A549 (cell line): ENCODE measurements at regions not wholly inside any gene's neighbourhood (a gene's known extent, or its start where the extent isn't known, plus 50 kb on each side); places are given as distances from the start of the nearest gene placed in this dataset.

ENCODE experiments used
- ATAC-seq, 2 experiments: fragments of 200-7000 bp in 1 of 2; fragments of >200 bp in 1 of 2; cut with Nextera tagmentation in 1 of 2; cut with Tn5 transposase in 1 of 2; 3 replicates each; pipeline versions ENCODE4 v1.8.0 to v1.9.1; 2018 to 2020; ENCODE audit warnings: mild to moderate bottlenecking in 1 of 2, moderate library complexity in 1 of 2
- CTCF ChIA-PET: fragments of 300-600 bp; sonication (Branson Sonifier 250); formaldehyde crosslinking; extraction: SDS; loops from one replicate; lab custom pipeline; 2021; ENCODE audit warnings: antibody characterized with exemption, inconsistent platforms; lab: Yijun Ruan, JAX
- POLR2A ChIA-PET: fragments of 350-600 bp; formaldehyde crosslinking; extraction: SDS; loops from one replicate; lab custom pipeline; 2021; ENCODE audit warnings: antibody characterized with exemption, inconsistent platforms; lab: Yijun Ruan, JAX
- DNase-seq, 2 experiments: peaks; one replicate each; pipeline versions ENCODE4 v3.0.0 to v3.0.0-alpha.2; 2011 to 2016; ENCODE audit warnings: low read depth in 1 of 2, low spot score in 1 of 2
- FAIRE-seq: peaks from 2 replicates; lab custom pipeline; 2011; peaks lifted over from hg19 to GRCh38; lab: Jason Lieb, UNC
- H3K27ac ChIP-seq, 2 experiments: fragments of >200 bp; sonication (Bioruptor Twin); formaldehyde crosslinking; 3 replicates each; pipeline ENCODE4 v1.5.1; 2016 to 2017
- H3K4me1 ChIP-seq: fragments of >200 bp; sonication (Bioruptor Twin); formaldehyde crosslinking; 3 replicates; pipeline ENCODE4 v1.6.1; 2016
- H3K4me2 ChIP-seq: fragments of >200 bp; sonication (Bioruptor Twin); formaldehyde crosslinking; 3 replicates; pipeline ENCODE4 v1.6.1; 2016
- H3K4me3 ChIP-seq: fragments of >200 bp; sonication (Bioruptor Twin); formaldehyde crosslinking; 3 replicates; pipeline ENCODE4 v1.5.1; 2016
- H3K9me3 ChIP-seq: fragments of >200 bp; sonication (Bioruptor Twin); formaldehyde crosslinking; 3 replicates; pipeline ENCODE4 v1.6.1; 2016
- ATOH8 ChIP-seq: fragments of 250-450 bp; sonication (Bioruptor Pico); IDR thresholded peaks from 2 replicates; pipeline ENCODE4 v1.5.0; 2020; ENCODE audit warnings: low read depth, mild to moderate bottlenecking, moderate library complexity
- BCL3 ChIP-seq: fragments of >200 bp; sonication (Bioruptor Twin); formaldehyde crosslinking; IDR thresholded peaks from 3 replicates; pipeline ENCODE4 v1.6.1; 2016
- CTCF ChIP-seq: fragments of >200 bp; sonication (Bioruptor Twin); formaldehyde crosslinking; IDR thresholded peaks from 3 replicates; pipeline ENCODE4 v1.5.1; 2016
- ESRRA ChIP-seq: fragments of 150-350 bp; IDR thresholded peaks from 2 replicates; pipeline ENCODE4 v1.6.1; 2014; ENCODE audit warnings: mild to moderate bottlenecking, low read length, borderline replicate concordance
- FOXS1 ChIP-seq: fragments of 250-450 bp; sonication (Bioruptor Pico); IDR thresholded peaks from 2 replicates; pipeline ENCODE4 v1.5.0; 2020; ENCODE audit warnings: mild to moderate bottlenecking, moderate library complexity
- HOXA7 ChIP-seq: fragments of 250-450 bp; sonication (Bioruptor Pico); IDR thresholded peaks from 2 replicates; pipeline ENCODE4 v1.5.0; 2020; ENCODE audit warnings: mild to moderate bottlenecking, moderate library complexity
- HOXB5 ChIP-seq: fragments of 250-450 bp; sonication (Bioruptor Pico); IDR thresholded peaks from 2 replicates; pipeline ENCODE4 v1.5.0; 2020; ENCODE audit warnings: mild to moderate bottlenecking, moderate library complexity
- JUN ChIP-seq, 2 experiments: fragments of >200 bp; sonication (Bioruptor Twin); formaldehyde crosslinking; IDR thresholded peaks; 2 replicates in 1 of 2; 3 replicates in 1 of 2; pipeline ENCODE4 v1.6.1; 2016 to 2017
- JUNB ChIP-seq: fragments of >200 bp; sonication (Bioruptor Twin); formaldehyde crosslinking; IDR thresholded peaks from 2 replicates; pipeline ENCODE4 v1.6.1; 2016
- KDM5A ChIP-seq: fragments of 200-600 bp; sonication (generic); IDR thresholded peaks from 2 replicates; pipeline ENCODE4 v1.6.1; 2016; ENCODE audit warnings: antibody characterized with exemption, mild to moderate bottlenecking
- MYC ChIP-seq: IDR thresholded peaks from 2 replicates; pipeline ENCODE4 v1.6.1; 2012; ENCODE audit warnings: mild to moderate bottlenecking, inconsistent platforms, low read length, improper control_type of control experiment, borderline replicate concordance
- NR3C1 ChIP-seq: fragments of >200 bp; sonication (Bioruptor Twin); formaldehyde crosslinking; IDR thresholded peaks from 3 replicates; pipeline ENCODE4 v1.6.1; 2017
- PHF8 ChIP-seq: fragments of 200-600 bp; sonication (generic); IDR thresholded peaks from 2 replicates; pipeline ENCODE4 v1.6.1; 2016; ENCODE audit warnings: low read depth, mild to moderate bottlenecking, antibody characterized with exemption, moderate library complexity, borderline replicate concordance
- POLR2A ChIP-seq: IDR thresholded peaks from 2 replicates; pipeline ENCODE4 v1.6.1; 2012; ENCODE audit warnings: mild to moderate bottlenecking, low read length
- RAD21 ChIP-seq, 2 experiments: fragments of >200 bp in 1 of 2; sonication (Bioruptor Twin) in 1 of 2; formaldehyde crosslinking in 1 of 2; IDR thresholded peaks in 1 of 2; conservative IDR thresholded peaks in 1 of 2; 2 replicates in 1 of 2; 3 replicates in 1 of 2; pipeline ENCODE4 v1.6.1; 2012 to 2018; ENCODE audit warnings: inconsistent platforms in 1 of 2
- RFX5 ChIP-seq: fragments of 450-650 bp; IDR thresholded peaks from 2 replicates; pipeline ENCODE4 v1.7.1; 2014; ENCODE audit warnings: antibody characterized with exemption, mild to moderate bottlenecking, moderate library complexity
- RNF2 ChIP-seq: fragments of 200-600 bp; sonication (generic); IDR thresholded peaks from 2 replicates; pipeline ENCODE4 v1.6.1; 2016; ENCODE audit warnings: low read depth, mild to moderate bottlenecking, antibody characterized with exemption, moderate library complexity, borderline replicate concordance
- SMC3 ChIP-seq: fragments of >200 bp; sonication (Bioruptor Twin); formaldehyde crosslinking; IDR thresholded peaks from 3 replicates; pipeline ENCODE4 v1.6.1; 2018; ENCODE audit warnings: inconsistent platforms
- ZSCAN20 ChIP-seq: fragments of 250-450 bp; sonication (Bioruptor Pico); IDR thresholded peaks from 2 replicates; pipeline ENCODE4 v1.8.0; 2022; ENCODE audit warnings: mild to moderate bottlenecking, moderate library complexity
- WGBS: methylation state at CpG from one replicate; pipeline ENCODE4 v1.1.6; 2017; ENCODE audit errors: missing lambda C conversion rate; 5-methylcytosine and 5-hydroxymethylcytosine counted together
- TF ChIP-seq, protein P1 (sequence below): fragments of 150-350 bp; IDR thresholded peaks from 2 replicates; pipeline ENCODE4 v1.6.1; 2014; ENCODE audit warnings: low read depth, mild to moderate bottlenecking, low read length
- TF ChIP-seq, protein P2 (sequence below): IDR thresholded peaks from 2 replicates; pipeline ENCODE4 v1.6.1; 2012
- TF ChIP-seq, protein P3 (sequence below): fragments of 450-650 bp; IDR thresholded peaks from 2 replicates; pipeline ENCODE4 v1.6.1; 2014; ENCODE audit warnings: antibody characterized with exemption

GRCh38 chr14:101153691-101154090 lies 250.2 kb upstream of the RTL1 start:
- no peak overlapping the region for H3K4me2 ChIP-seq
- no peak overlapping the region for H3K27ac ChIP-seq
- no peak for ATAC-seq
- FAIRE-seq = no peak
- no peak overlapping the region for H3K4me3 ChIP-seq
- no peak for TF ChIP-seq RNF2
- TF ChIP-seq ZSCAN20 (CRISPR knock-in tag) = no peak
- no peak for DNase-seq
- H3K9me3 ChIP-seq = no peaks in the 10 kb centered on the region
- POLR2A ChIA-PET = no interaction called here
- CTCF ChIA-PET = no interaction called here
- peaks cover 13% of the 10 kb centered on the region for H3K4me1 ChIP-seq
- 92% methylated on average over 2 of the region's 2 CpGs for WGBS

GRCh38 chr14:101155575-101155974 lies 252.1 kb upstream of the RTL1 start:
- no peaks in the 10 kb centered on the region for H3K9me3 ChIP-seq
- H3K4me3 ChIP-seq = no peak overlapping the region
- H3K4me1 ChIP-seq = peaks cover 14% of the 10 kb centered on the region
- ChIA-PET POLR2A (no interaction called here), CTCF (interaction anchor here (0.7 to 1.0 kb wide), 2 partner anchors 10 to 93 kb away, joined by 3 read pairs; no protein-coding TSS in a partner anchor)
- TF ChIP-seq POLR2A (no peak), PHF8 (no peak)
- no peak overlapping the region for H3K27ac ChIP-seq
- ATAC-seq = no peak
- no peak for FAIRE-seq
- no peak for DNase-seq
- WGBS = 77% methylated on average over 4 of the region's 4 CpGs
- H3K4me2 ChIP-seq = no peak overlapping the region

GRCh38 chr14:101167428-101167827 lies 263.9 kb upstream of the RTL1 start:
- ATAC-seq = no peak
- TF ChIP-seq JUN (IDR thresholded peaks at IDR 0.05) (no peak), JUNB (no peak), ESRRA (no peak), ZSCAN20 (CRISPR knock-in tag) (no peak), ATOH8 (CRISPR knock-in tag) (no peak), RAD21 (conservative IDR thresholded peaks at IDR 0.05 in 1 of 2, IDR thresholded peaks at IDR 0.05 in 1 of 2) (no peak)
- TF ChIP-seq, protein P1, sequence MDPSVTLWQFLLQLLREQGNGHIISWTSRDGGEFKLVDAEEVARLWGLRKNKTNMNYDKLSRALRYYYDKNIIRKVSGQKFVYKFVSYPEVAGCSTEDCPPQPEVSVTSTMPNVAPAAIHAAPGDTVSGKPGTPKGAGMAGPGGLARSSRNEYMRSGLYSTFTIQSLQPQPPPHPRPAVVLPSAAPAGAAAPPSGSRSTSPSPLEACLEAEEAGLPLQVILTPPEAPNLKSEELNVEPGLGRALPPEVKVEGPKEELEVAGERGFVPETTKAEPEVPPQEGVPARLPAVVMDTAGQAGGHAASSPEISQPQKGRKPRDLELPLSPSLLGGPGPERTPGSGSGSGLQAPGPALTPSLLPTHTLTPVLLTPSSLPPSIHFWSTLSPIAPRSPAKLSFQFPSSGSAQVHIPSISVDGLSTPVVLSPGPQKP = no peak
- TF ChIP-seq, protein P2, sequence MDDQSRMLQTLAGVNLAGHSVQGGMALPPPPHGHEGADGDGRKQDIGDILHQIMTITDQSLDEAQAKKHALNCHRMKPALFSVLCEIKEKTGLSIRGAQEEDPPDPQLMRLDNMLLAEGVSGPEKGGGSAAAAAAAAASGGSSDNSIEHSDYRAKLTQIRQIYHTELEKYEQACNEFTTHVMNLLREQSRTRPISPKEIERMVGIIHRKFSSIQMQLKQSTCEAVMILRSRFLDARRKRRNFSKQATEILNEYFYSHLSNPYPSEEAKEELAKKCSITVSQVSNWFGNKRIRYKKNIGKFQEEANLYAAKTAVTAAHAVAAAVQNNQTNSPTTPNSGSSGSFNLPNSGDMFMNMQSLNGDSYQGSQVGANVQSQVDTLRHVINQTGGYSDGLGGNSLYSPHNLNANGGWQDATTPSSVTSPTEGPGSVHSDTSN = no peak
- TF ChIP-seq, all 56 proteins: peak for 0
- 42% methylated on average over 3 of the region's 3 CpGs for WGBS
- DNase-seq (peak in 1 of 2 experiments; percentile 41), FAIRE-seq (no peak)
- Histone ChIP-seq H3K27ac (no peak overlapping the region), H3K4me2 (no peak overlapping the region), H3K9me3 (peaks cover 30% of the 10 kb centered on the region), H3K4me1 (no peaks in the 10 kb centered on the region), H3K4me3 (no peak overlapping the region)
- POLR2A ChIA-PET = no interaction called here
- CTCF ChIA-PET = no interaction called here

DNA sequence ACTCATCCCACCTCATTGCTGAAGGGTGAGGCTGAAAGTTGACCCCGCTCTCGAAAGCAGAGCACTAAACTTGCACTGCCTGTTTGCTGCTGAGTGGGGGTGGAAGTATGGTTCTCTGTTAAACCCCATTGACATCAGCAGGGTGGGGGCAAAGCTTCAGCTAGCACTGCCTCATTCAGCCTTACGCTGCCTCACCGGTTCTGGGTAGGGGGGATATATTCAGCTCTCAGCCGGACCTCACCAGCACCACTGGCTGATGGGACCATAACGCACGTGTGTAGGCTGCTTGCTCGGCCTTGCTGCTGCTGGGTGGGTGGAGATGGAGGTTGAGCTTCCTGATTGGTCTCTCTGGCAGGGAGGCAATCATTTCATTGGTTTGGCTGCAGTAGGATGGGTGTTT lies 265.7 kb upstream of the RTL1 start:
- POLR2A ChIA-PET = no interaction called here
- WGBS = 61% methylated on average over 8 of the region's 8 CpGs
- Histone ChIP-seq H3K4me1 (no peaks in the 10 kb centered on the region), H3K27ac (no peak overlapping the region), H3K9me3 (peaks cover 35% of the 10 kb centered on the region), H3K4me2 (no peak overlapping the region), H3K4me3 (no peak overlapping the region)
- CTCF ChIA-PET = interaction anchor here (1.3 kb wide), 2 partner anchors 495 to 514 kb away, joined by 3 read pairs; no protein-coding TSS in a partner anchor
- no peak for DNase-seq
- no peak for ATAC-seq
- no peak for FAIRE-seq
- TF ChIP-seq HOXB5 (CRISPR knock-in tag) (no peak), KDM5A (no peak), MYC (no peak), BCL3 (no peak), HOXA7 (no peak), NR3C1 (no peak), CTCF (no peak), RFX5 (no peak), SMC3 (no peak), FOXS1 (no peak)
- TF ChIP-seq, protein P2 = no peak
- TF ChIP-seq, protein P3, sequence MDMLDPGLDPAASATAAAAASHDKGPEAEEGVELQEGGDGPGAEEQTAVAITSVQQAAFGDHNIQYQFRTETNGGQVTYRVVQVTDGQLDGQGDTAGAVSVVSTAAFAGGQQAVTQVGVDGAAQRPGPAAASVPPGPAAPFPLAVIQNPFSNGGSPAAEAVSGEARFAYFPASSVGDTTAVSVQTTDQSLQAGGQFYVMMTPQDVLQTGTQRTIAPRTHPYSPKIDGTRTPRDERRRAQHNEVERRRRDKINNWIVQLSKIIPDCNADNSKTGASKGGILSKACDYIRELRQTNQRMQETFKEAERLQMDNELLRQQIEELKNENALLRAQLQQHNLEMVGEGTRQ = no peak
